HG02571 (cell line): ENCODE measurements at regions not wholly inside any gene's neighbourhood (a gene's known extent, or its start where the extent isn't known, plus 50 kb on each side); places are given as distances from the start of the nearest gene placed in this dataset.
"Not testable (repeated sequence)": the region's sequence is repeated elsewhere in the genome, so short reads cannot be mapped to it uniquely, and the experiment has no call there.

Experiments used
- ATAC-seq: cut with Tn5 transposase; IDR thresholded peaks from one replicate; pipeline ENCODE4 v1.9.1; 2021; ENCODE audit warnings: mild to moderate bottlenecking, moderate library complexity; ENCODE audit not compliant: unreplicated experiment

DNA sequence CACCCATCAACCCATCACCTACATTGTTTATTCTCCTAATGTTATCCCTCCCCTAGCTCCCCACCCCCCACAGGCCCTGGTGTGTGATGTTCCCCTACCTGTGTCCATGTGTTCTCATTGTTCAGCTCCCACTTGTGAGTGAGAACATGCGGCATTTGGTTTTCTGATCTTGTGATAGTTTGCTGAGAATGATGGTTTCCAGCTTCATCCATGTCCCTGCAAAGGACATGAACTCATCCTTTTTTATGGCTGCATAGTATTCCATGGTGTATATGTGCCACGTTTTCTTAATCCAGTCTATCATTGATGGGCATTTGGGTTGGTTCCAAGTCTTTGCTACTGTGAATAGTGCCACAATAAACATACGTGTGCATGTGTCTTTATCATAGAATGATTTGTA, 118.1 kb upstream of the IER5L start:
- not testable (repeated sequence) for ATAC-seq

GRCh38 chr9:129291041-129291501, 113.0 kb upstream of the IER5L start:
- no peak for ATAC-seq

GRCh38 chr9:129290606-129291005, 112.5 kb upstream of the IER5L start:
- no peak for ATAC-seq

DNA sequence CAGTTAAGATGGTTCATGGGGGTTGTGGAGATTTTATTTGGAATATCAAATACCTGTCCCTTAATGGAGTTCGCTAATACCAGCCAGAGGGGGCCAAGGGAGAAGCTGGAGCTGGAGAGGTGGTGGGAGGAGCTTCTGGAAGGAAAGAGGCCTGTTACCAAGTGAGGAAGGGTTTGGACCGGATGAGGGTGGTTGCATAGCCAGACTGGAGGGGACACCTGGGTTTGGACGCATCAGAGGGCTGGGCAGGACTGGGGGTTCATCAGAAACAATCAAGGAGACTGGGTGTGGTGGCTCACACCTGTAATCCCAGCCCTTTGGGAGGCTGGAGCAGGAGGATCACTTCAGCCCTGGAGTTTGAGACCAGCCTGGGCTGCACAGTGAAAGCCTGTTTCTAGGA, 111.8 kb upstream of the IER5L start:
- ATAC-seq, result no peak

GRCh38 chr9:129289131-129289731, 111.2 kb upstream of the IER5L start:
- ATAC-seq, result no peak

- ATAC-seq, result no peak
These were observed 109.7 kb upstream of the IER5L start for GRCh38 chr9:129287619-129288305.

DNA sequence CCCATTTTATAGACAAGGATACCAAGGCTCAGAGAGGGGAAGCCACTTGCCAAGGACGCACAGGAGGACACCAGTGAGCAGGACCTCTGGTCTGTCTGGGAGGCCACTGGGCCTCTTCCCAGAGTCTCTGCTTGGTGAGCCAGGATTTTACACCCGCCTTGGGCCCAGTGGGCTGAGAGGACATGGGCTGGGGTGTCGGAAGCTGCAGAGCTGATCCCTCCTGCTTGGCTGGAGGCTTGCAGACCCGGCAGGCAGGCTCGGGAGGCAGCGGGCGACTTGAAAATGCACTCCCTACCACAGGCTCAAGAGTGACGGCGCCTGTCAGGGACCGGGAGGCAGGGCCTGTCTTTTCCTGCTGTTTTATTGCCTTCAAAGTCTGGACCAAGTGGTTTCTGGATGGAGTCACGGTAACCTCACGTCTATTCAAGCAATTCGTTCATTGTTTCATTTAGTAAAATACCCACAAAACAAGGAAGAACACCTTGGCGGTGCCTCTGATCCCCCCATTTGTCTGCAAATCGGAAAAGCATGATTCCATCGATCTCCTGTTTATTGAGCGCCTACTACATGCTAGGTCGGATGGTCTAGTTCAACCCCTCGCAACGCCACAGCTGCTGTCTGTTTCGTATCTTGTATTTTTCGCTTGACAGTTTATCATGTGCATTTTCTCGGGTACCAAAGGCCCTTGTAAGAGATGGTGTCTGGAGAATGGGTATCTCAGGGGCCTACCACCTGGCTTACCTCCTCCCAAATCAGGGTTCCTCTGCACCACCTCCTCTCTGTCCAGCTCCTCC, 108.1 kb upstream of the IER5L start:
- ATAC-seq, result no peak

- no peak for ATAC-seq
These were observed 107.3 kb upstream of the IER5L start for GRCh38 chr9:129285382-129285781.

GRCh38 chr9:129284607-129285291, 106.7 kb upstream of the IER5L start:
- no peak for ATAC-seq

DNA sequence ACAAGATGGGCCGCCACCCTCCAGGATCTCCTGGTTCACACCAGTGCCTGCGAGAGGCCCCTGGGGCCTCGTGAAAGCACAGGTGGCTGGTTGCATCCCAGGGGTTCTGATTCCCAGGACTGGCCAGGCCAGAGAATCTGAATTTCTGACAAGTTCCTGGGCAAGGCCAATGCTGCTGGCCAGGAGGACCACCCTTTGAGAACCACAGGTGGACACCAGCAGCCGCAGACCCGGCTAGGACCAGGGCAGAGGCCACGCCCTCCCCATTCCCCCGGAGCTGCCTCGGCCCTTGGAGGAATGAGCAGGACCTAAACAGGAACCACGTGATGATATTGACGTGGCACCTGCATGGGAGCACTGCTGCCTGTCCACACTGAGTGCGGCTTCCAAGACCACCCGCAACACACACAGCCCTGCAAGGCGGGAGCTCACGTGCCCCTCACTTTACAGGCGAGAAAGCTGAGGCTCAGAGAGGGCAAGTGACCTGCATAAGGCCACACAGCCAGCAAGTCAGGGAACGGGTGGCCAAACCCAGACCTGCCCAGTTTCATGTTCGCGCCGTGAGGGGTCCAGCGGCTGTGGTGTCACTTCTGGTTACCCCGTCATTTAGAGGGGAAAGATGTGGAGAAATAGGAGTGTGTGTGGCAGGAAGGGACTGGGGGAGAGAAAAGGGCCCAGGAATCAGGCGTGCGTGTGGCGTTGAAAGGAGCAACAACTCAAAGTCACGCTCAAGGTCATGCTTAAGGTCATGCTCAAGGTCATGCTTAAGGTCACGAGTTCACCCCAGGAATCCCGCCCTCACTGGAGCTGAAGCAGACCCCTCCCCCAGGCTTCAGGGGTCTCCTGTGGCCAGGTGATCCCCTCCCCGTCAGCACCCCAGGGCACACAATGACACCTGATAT, 105.9 kb upstream of the IER5L start:
- ATAC-seq, result no peak

DNA sequence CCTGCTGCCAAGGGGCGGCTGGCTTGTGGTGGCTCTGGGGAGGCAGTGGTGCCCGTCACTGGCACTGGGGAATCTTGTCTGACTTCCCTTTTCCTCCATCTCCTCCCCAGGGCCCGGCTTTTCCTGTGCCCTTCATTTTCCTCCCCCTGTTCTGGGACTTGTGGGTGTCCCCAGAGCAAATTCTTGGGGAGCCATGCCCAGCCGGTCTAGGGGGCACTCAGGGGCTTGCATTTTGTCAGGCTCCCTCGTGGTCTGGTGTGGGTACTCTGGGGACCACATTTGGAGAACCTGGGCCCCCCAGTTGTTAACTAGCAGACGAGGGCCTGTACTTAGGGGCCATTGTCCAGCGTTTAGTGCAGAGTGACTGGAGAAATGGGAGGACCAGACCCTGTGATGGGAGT, 105.2 kb upstream of the IER5L start:
- ATAC-seq, result no peak

GRCh38 chr9:129282731-129283211, 104.7 kb upstream of the IER5L start:
- no peak for ATAC-seq

DNA sequence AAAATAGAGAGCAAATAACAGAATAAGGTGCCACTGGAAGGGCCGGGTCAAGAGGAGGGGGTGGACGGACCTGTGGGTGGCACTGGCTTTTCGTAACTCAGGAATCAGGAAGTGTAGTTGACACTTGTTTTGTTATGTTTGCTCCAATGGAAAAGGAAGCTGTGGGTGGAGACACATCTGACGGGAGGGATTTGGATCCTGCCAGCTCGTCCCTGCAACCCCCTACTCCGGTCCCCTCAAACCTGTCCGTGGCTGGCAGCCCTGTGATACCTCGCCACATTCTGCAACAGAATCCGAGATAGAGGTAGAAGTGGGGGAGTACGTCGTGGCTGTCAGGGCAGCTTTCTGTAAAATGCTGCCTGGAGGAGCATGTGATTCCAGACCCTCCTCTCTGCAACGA, 104.2 kb upstream of the IER5L start:
- ATAC-seq, result no peak

- ATAC-seq, result no peak
These were observed 103.6 kb upstream of the IER5L start for GRCh38 chr9:129281506-129282145.

- no peak for ATAC-seq
These were observed 102.7 kb upstream of the IER5L start for GRCh38 chr9:129280623-129281271.

GRCh38 chr9:129280236-129280622, 102.2 kb upstream of the IER5L start:
- no peak for ATAC-seq

- ATAC-seq, result no peak
These were observed 100.6 kb upstream of the IER5L start for GRCh38 chr9:129278391-129279237.

DNA sequence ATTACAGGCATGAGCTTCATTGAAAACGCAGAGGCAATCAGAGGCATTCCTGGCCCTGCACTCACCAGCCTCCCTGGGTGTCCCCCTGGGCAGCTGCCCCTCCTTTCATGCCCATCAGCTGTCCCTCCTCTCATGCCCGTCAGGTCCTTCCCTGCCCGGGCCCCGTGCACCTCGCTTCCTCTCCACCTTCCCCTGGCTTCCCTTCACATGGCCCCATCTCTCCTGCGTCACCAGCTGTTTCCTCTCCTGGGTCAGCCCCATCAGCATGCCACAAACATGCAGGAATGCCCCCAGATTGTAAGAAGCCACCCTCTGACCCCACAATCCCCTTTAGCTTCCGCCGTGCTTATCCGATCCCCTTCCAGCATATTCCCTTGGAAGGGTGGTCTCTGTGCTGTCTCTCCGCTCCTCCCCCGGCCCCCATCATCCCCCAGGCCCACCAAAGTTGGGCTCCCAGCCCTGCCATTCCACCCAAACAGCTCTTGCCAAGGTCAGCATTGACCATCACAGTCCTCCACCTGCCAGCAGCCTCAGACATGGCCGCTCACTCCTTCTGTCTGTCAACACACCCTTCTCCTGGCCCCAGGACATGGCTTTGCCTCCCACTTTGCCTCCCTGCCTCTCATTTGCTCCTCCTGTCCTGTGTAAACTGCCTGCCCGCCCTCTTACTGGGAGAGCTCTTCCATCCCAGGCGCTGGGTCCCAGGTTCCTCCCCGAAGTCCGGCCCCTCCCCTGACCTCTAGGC, 98.6 kb upstream of the IER5L start:
- ATAC-seq, result no peak
